Posterior vena cava (tissue), 2 donors: ENCODE measurements at regions not wholly inside any gene's neighbourhood (a gene's known extent, or its start where the extent isn't known, plus 50 kb on each side); places are given as distances from the start of the nearest gene placed in this dataset.
"Not testable (repeated sequence)": the region's sequence is repeated elsewhere in the genome, so short reads cannot be mapped to it uniquely, and the experiment has no call there.

Experiments used
- DNase-seq: peaks from one replicate; pipeline ENCODE4 v3.0.0-alpha.2; 2020; ENCODE audit warnings: low spot score
- intact Hi-C, 2 donors: fragments of 100-400 bp; cut with DNase I; formaldehyde crosslinking; loops; one replicate each; pipeline versions ENCODE4 v1.14.1 to v1.14.2; 2022 to 2023
- donor health status: DM: yes; HTN: yes; CAD: no.
- donor health status: DM: yes; HTN: yes; CAD: no.

GRCh38 chr6:1210631-1211030 is 101.3 kb upstream of the FOXQ1 start:
- DNase-seq, intact Hi-C loops: not testable (repeated sequence)

GRCh38 chr6:1208876-1209275 is 103.0 kb upstream of the FOXQ1 start:
- DNase-seq: no peak
- intact Hi-C loops: no loop called here

- intact Hi-C loops: no loop called here
- no peak for DNase-seq
Observed at GRCh38 chr6:1203546-1203945, 108.4 kb upstream of the FOXQ1 start.

GRCh38 chr6:1202201-1202600 is 109.7 kb upstream of the FOXQ1 start:
- intact Hi-C loops: no loop called here
- no peak for DNase-seq

GRCh38 chr6:1201547-1202200 is 110.2 kb upstream of the FOXQ1 start:
- intact Hi-C loops: no loop called here
- DNase-seq: no peak

- intact Hi-C loops: no loop called here
- no peak for DNase-seq
Observed at GRCh38 chr6:1200409-1201101, 111.3 kb upstream of the FOXQ1 start.

GRCh38 chr6:1200081-1200408 is 111.9 kb upstream of the FOXQ1 start:
- intact Hi-C loops: no loop called here
- no peak for DNase-seq

- no peak for DNase-seq
- intact Hi-C loops: loop anchor here in 1 of 2 donors (10.0 kb wide), 1 partner anchor 523 kb away; no protein-coding TSS in a partner anchor
Observed at GRCh38 chr6:1197309-1197708, 114.6 kb upstream of the FOXQ1 start.

- intact Hi-C loops: loop anchor here in 1 of 2 donors (10.0 kb wide), 1 partner anchor 516 kb away; no protein-coding TSS in a partner anchor
- no peak for DNase-seq
Observed at GRCh38 chr6:1191141-1191630, 120.7 kb upstream of the FOXQ1 start.

GRCh38 chr6:1190366-1190765 is 121.5 kb upstream of the FOXQ1 start:
- intact Hi-C loops: loop anchor here in 1 of 2 donors (10.0 kb wide), 1 partner anchor 516 kb away; no protein-coding TSS in a partner anchor
- no peak for DNase-seq

- intact Hi-C loops: no loop called here
Observed at GRCh38 chr6:1188199-1188598, 123.7 kb upstream of the FOXQ1 start.

GRCh38 chr6:1187293-1188131 is 124.4 kb upstream of the FOXQ1 start:
- DNase-seq: no peak
- intact Hi-C loops: no loop called here

More at GRCh38 chr6:1188199-1188598, 123.7 kb upstream of the FOXQ1 start:
- no peak for DNase-seq

GRCh38 chr6:1184318-1184717 is 127.6 kb upstream of the FOXQ1 start:
- intact Hi-C loops: loop anchor here in 1 of 2 donors (2.0 kb wide), 1 partner anchor 76 kb away; no protein-coding TSS in a partner anchor
- DNase-seq: no peak

- intact Hi-C loops: no loop called here
- DNase-seq: no peak
Observed at GRCh38 chr6:1182722-1183521, 129.0 kb upstream of the FOXQ1 start.

GRCh38 chr6:1181939-1182605 is 129.8 kb upstream of the FOXQ1 start:
- intact Hi-C loops: no loop called here
- no peak for DNase-seq

GRCh38 chr6:1179571-1180459 is 132.1 kb upstream of the FOXQ1 start:
- intact Hi-C loops: loop anchor here in 1 of 2 donors (5.0 kb wide), 1 partner anchor 583 kb away; no protein-coding TSS in a partner anchor
- DNase-seq: no peak

GRCh38 chr6:1178590-1178989 is 133.3 kb upstream of the FOXQ1 start:
- no peak for DNase-seq
- intact Hi-C loops: loop anchor here in 1 of 2 donors (5.0 kb wide), 1 partner anchor 581 kb away; no protein-coding TSS in a partner anchor
